CD4-positive, alpha-beta T cell treated with Interleukin-1 beta for 1 hour (primary cell): ENCODE measurements at regions not wholly inside any gene's neighbourhood (a gene's known extent, or its start where the extent isn't known, plus 50 kb on each side); places are given as distances from the start of the nearest gene placed in this dataset.
"Not testable (repeated sequence)": the region's sequence is repeated elsewhere in the genome, so short reads cannot be mapped to it uniquely, and the experiment has no call there.

Experiments
- DNase-seq, 2 donors: peaks; one replicate each; pipeline ENCODE4 v3.0.0-alpha.2; 2020 to 2022

DNA sequence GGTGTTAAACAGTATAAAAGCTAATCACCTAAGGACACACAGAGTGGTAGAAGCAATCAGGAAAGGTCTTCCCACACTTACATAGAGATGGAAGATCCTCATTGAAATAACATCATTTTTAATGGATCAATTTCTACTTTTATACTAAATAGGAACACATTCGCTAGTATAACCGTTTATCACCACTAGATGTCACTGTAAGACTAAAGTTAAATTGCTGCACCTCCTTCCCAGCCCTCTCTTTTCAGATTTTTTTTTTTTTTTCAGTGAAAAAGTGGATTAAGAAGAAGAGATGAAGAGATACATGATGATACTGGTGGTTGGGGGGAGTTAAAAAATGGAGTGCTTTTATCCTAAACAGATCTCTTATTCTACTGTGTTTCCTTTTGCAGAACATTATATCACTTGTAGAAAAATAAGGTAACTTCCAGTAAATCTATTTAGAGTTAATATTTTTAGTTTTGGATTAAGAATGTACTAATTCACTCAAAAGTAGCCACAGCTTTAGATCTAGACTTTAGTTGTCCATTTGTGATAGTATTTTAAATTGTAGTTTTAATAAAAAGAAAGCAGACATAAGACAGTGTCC, 116.9 kb upstream of the ARRDC3 start:
- peak in 1 of 2 donors; percentile 49 for DNase-seq

DNA sequence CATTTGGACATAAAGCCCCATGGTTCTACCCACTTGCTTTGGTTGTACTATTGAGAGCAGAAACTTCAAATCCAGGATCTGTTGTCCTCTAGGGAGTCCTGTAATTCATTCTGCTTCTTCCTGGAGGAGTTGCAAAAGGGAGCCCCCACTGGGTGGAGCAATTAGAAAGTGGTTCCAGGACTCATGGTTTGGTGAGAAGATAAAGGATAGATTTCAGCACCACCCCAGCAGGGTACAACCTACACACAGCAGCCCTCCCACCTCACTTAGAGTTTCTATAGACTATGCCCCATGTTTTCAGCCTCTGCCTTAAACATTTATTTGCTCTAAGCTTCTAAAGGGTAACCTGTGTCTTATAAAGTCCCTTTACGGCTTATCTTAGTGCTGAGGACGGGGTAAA, 112.6 kb upstream of the ARRDC3 start:
- DNase-seq = no peak

DNA sequence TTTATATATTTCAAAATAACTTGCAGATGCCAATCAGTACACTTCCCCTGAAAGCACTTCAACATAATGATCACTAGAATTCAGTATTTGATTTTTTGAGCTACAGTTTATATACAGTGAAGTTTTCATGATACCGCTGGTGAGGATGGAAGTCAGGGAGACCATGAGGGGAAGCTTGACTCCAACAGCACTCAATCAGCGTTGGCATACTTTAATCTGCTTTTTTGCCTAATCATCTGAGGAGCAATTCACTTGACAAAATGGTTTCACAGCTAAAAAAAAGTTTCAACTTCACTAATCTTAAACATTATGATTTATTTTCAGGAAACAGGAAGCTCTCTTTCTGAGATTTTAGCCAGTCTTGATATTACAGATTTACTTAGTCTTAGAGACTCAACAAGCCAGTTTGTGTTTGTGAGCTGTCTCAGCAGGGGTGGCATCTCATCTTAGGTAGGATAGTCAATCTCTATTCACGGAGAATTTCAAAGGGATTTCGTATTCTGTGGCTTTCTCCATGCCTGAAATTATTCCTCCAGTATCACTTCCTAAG, 111.4 kb upstream of the ARRDC3 start:
- DNase-seq = no peak

DNA sequence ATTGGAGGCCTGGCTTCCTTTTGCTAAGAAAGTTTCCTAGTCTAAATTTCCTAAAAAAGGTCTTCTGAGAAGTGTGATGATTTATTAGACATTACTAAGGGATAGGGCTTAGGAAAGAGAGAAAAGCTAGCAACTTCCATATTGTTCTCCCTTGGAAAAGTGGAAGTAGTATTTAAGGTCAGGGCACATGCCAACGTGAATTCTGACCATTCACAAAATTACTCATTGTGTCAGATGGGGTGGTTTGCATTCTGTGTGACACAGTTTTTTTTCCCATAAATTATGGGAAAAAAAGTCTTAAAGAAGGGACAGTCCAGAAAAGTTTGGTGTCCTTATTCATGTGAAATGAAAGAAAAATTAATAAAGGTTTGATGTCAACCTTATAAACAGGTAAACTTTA, 110.0 kb upstream of the ARRDC3 start:
- DNase-seq = no peak

DNA sequence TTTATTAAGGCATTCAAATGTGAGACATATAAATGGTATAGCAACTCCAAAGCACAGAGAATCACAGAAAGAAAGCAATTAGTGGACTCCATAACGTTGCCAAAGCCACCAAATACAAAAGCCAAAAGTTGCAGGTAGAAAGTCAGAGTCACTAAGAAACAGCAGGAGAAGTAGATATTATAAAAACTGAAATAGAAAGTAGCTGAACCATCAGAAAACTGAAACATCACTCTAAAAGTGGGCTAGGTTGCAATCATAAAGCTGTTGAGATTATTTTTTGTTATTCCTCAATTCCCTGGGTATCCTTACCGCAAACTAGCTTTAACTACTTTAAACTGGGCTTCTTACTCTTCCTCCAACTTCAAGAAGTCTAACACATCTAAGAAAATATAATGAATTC, 108.1 kb upstream of the ARRDC3 start:
- DNase-seq = no peak

DNA sequence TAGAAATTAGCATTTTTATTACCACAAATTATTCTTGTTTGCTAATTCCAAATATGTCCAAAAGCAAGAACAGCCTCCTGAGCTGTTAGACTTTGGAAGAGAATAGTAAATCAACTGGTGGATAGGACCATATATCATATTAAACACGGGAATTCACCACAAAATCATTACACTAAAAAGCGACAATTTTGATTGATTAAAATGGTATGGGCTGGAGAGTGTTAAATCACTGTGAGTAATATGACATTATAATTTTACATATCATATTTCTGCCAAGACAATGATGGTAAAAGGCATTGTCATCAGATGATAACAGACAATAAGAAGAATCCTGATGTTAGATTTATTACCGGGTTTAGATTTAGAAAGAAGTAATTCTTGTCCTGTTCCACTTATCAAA, 107.2 kb upstream of the ARRDC3 start:
- DNase-seq = no peak

DNA sequence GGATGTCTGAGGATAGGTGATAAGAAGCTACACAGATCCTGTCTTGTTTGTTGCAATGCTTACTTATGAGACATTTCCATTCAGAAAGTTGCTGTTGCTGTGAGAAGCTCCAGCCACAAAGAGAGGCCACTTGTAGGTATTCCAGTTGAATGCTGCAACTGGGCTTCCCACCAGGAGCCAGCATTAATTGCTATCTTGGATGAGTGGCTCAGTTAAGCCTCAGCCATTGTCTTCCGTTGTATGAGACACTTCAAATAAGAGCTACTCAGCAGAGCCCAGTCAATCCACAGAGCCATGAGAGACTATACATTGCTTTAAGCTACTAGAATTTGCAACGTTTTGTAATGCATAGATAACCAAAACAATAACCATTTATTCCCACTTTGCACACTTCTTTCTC, 104.3 kb upstream of the ARRDC3 start:
- no peak for DNase-seq

DNA sequence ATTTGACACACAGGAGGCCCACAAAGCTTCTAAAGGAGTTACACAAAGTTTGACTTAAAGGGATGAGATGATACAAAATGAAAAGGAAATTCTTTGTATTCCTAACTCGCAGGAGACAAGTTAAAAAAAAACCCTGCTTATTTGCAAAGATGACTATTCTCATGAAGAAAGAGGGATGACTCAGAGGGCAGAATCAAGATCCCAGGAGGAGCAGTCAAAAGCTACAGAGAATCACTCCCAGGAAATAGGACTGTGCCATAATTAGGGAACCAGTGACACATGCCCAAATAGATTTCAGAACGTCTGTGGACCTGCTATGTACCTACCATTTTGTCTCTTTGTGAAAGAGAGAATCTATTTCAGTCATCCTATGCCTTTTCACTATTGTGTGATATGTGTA, 103.5 kb upstream of the ARRDC3 start:
- DNase-seq = no peak

DNA sequence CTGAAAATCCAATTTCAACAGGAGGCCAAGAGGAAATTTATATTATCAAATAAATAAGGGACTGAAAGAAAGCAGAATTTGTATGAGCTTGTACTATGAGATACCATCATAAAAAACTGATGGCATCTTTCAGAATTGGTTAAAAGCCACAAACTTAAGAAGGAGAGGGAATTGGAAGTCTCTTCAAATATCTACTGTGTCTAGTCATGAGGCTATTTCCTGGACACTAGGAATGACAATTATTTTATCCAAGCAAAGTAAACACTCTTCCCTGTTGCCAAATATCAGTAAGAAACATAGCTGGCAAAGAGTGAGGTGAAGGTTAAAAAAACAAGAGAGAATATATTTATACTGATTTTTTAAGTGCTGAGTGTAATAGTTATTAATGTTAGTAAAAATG, 101.5 kb upstream of the ARRDC3 start:
- DNase-seq = no peak

DNA sequence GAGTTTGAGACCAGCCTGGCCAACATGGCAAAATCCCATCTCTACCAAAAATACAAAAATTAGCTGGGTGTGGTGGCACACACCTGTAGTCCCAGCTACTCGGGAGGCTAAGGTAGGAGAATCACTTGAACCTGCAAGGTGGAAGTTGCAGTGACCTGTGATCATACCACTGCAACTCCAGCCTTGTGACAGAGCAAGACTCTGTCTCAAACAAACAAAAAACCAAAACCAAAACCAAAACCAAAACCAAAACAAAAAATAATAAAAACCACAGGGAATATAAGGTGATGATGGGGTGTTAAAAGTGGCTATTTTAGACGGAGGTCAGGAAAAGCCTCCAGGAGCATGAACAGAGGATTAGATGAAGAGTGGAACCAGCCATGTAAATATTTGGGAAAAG, 96.3 kb upstream of the ARRDC3 start:
- DNase-seq = not testable (repeated sequence)

DNA sequence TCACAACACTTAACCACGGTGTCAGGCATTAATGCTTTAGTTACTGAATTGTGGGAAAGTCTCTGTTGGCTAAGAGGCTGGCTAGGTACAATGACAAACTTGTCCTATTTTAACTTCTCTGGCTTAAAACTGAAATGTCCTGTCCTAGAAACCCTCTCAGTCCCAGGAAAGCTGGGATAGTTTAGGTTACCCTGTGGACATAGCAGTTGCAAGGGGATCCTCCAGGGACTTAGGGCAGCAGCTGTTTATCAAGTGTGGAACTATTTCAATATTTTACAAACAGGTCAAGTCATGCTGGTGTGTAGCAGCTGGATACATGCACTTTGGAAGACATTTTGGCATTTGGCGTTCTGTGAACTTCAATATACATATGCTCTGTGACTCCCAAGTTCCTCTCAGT, 95.0 kb upstream of the ARRDC3 start:
- DNase-seq = no peak

DNA sequence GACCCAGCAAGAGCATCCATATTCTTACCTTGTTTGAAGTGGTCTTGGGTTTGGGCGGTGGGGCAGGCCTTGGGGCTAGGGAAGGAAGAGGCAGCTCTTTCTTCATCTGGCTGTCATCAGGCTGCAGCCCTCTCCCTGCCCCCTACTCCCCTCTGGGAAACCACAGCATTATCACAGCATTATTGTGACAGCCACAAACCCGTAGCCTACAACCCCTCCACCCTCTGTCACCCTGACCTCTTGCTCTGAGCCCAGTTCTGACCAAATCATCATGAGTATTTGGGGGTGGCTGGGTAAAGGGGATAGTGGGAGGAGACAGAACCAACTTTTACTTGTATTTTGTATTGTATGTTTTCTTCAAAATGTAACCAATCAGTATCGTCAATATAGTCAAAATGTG, 94.3 kb upstream of the ARRDC3 start:
- no peak for DNase-seq

DNA sequence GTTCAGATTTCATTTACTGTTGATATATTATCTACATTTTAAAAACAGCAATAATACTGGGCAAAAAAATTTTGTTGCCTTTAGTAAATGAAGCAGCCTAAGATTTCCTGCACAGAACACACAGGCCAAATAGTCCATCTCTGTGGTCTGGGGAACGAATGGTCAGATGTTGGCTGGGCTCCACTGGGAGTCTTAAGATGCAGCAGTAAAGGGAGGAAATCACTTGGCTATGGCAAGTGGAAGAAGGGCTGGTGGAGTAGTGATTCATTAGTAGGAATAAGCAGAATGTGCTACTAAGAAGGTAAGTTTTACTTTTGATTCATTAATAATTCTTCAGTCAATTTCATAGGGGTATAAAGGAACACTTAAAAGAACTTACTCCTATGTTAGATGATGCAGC, 91.1 kb upstream of the ARRDC3 start:
- DNase-seq = no peak

DNA sequence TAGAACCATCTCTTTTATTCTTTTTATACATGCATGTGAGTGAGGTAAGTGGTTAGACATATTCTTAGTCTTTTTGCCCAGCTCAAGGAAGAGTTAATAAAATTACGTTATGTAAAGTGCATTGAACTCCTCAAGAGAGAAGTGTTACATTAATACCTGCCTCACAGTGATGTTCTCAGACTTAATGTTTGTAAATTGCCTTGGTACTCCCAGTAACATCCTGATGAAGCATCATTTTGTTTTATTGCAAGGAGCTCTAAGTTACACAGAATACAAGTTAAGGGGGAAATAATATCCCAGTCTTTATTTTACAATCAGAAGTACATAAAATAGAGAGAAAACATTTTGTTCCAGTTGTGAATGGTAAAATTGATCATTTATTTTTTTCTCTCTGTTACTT, 89.5 kb upstream of the ARRDC3 start:
- DNase-seq = no peak

DNA sequence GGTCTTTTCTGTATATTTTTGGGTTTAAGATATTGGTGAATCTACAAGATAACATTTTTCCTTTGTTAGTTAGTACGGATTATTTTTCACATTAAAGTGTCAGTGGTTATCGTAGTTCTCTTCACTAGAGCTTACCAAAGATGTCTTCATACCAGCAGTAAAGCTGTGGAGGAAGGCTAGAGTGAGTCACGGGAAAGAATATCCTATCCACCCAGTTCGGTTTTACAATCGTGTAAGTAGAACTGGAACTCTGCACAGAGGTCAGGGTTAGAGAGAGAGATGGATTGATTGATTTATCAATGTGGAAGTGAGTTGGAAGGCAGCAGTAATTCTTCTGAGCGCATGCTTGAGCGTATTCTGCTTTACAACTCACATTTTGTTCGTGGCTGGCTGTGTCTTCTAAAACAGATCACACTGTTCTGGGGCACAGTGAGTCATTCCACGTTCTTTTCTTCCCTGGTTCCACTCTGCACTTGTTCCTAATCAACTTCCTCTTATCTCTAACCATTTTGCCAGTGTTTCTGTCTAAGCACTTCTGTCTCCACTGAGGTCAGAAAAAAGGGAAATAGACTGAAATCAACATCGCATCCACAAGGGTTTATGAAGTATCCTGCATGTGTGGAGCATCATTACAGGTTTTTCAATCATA, 86.5 kb upstream of the ARRDC3 start:
- peak in 1 of 2 donors; percentile 8 for DNase-seq

DNA sequence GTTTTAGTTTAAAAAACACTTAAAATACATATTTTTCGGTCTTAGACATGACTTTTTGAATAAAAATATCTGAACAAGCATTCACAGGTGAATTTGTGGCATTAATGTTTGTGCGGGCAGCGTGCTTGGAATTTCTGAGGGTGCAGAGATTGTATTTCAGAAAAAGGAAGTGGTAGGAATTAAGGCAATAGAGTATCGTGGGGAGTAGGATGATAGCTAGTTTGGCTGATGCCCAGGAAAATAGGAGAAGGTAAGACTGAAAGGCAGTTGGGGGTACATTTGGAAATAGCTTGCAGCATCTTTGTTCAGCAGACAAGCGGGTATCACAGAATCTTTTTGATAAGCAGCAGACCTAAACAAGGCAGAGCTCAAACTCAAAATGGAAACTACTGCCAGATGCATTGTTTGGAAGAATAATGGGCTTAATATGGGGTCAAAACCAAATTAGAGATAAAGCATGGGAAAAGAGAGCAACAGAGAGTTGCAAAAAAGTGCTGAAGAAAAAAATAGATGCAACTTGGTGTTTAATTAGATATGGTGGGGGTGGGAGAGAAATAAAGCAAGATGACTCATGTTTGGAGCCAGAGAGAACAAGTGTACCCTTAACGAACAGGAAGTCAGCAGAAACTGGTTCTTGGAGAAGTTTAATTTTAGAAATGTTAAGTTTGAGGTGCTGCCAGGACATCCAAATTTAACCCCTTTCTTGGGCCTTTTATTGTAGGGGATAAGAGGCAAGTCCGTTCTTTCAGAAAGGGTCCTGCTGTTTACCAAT, 85.7 kb upstream of the ARRDC3 start:
- no peak for DNase-seq

DNA sequence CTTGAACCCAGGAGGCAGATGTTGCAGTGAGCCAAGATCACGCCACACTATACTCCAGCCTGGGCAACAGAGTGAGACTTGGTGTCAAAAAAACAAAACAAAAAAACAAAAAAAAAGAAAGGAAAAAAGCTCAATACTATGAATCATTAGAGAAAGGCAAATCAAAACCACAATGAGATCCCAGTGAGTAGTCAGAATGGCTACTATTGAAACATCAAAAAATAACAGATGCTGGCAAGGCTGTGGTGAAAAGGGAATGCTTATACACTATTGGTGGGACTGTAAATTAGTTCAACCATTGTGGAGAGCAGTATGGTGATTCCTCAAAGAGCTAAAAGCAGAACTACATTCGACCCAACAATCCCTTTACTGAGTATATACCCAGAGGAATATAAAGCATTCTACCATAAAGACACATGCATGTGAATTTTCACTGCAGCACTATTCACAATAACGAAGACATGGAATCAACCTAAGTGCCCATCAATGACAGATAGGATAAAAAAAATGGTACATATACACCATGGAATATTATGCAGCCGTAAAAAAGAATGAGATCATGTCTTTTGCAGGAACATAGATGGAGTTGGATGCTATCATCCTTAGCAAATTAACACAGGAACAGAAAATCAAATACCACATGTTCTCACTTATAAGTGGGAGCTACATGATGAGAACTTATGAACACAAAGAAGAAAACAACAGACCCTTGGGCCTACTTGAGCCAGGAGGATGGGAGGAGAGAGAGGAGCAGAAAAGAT, 81.9 kb upstream of the ARRDC3 start:
- DNase-seq = no peak

DNA sequence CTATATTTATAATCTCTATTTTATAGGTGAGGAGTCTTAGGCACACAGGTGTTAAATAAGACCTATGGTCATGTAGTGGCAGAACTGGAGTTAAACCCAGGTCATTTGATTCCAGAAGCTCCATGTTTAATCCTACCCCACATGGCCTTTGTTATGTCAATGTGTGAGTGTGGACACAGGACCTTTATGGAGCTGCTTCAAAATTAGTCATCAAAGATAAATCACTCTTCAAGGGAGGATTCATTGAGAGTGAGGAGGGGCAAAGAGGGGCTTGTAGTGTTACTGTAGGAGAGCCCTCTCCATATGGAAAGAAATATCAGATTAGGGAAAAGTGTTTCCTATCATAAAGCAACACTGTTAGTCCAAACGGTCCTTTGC, 74.6 kb upstream of the ARRDC3 start:
- DNase-seq = no peak

DNA sequence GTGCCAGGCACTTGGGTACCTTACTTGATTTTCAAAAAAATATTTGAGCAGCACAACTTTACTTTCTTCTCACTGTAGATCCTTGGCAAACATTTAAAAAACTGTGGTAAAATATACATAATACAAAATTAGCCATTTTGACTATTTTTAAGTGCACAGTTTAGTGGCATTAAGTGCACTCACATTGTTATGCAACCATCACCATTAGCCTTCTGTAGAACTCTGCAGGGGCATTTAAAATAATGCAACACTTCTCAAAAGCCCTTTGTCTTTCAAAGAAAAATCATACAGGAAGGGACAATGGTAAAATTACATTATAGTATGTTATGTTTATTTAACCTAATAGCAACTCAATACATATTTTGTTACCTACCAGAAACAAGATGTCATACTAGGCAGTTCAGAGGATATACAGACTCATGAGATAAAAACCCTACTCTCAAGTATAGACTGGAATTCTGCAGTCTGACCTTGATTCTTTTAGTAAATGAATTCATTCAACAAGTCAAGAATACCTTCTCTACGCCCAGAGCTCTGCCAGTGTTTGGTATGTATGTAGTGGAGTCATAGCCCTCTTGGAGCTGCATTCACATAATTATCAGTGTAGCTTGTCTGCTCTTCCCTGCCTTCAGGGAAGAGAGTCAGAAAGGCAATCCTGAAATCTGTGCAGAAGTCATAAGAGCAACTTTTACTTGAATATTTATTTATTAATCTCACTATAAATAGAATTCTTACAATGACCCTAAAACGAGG, 74.0 kb upstream of the ARRDC3 start:
- no peak for DNase-seq

DNA sequence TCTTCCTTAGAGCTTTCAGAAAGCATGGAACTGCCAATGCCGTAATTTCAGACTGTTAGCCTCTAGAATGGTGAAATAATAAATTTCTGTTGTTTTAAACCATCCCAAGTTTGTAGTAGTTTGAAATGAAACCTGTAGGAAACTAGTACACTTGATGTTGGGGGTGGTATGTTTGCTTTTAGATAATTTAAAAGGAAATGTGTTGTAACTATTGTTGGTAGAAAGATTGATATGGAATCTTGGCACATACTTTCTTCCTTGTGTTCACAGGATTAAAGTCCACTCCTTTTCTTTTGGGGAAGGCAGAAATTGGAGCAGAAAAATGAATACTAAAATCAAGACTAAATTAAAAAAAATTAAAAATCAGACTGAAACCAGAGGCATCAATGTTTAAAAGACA, 66.0 kb upstream of the ARRDC3 start:
- DNase-seq = no peak

DNA sequence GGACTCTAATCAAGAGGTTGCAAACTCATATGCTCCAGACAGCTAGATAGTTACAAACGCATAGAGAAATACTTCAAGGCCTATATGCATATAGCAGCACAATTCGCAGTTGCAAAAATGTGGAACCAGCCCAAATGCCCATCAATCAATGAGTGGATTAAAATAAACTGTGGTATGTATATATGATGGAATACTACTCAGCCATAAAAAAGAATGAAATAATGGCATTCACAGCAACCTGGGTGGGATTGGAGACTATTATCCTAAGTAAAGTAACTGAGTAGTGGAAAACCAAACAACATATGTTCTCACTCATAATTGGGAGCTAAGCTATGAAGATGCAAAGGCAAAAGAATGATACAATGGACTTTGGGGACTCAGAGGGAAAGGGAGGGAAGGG, 65.0 kb upstream of the ARRDC3 start:
- not testable (repeated sequence) for DNase-seq

DNA sequence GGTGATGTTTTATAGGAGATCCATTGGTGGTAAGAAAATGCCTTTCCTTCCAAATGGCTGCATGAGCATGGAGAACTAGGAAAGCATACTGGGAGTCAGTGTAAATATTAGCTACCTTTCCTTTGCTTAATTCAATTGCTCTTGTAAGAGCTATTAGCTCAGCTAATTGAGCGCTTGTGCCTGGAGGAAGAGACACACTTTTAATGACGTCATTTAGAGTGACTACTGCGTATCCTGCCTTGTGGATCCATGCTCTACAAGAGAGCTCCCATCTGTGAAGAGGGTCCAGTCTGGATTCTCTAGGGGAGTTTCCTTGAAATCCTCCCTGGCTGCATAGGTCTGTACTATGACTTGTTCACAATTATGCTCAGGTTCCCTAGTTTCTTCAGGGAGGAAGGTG, 63.8 kb upstream of the ARRDC3 start:
- DNase-seq = not testable (repeated sequence)
